GM21360 (cell line): ENCODE measurements at regions not wholly inside any gene's neighbourhood (a gene's known extent, or its start where the extent isn't known, plus 50 kb on each side); places are given as distances from the start of the nearest gene placed in this dataset.
"Not testable (repeated sequence)": the region's sequence is repeated elsewhere in the genome, so short reads cannot be mapped to it uniquely, and the experiment has no call there.

Experiments
- ATAC-seq: cut with Tn5 transposase; IDR thresholded peaks from one replicate; pipeline ENCODE4 v1.9.1; 2021; ENCODE audit warnings: mild to moderate bottlenecking, moderate library complexity; ENCODE audit not compliant: unreplicated experiment

GRCh38 chr4:158958489-158959270 lies 144.2 kb upstream of the RAPGEF2 start:
- no peak for ATAC-seq

GRCh38 chr4:158962393-158962792 lies 140.5 kb upstream of the RAPGEF2 start:
- ATAC-seq: no peak

GRCh38 chr4:158963282-158963681 lies 139.6 kb upstream of the RAPGEF2 start:
- ATAC-seq: not testable (repeated sequence)

GRCh38 chr4:158964114-158964727 lies 138.7 kb upstream of the RAPGEF2 start:
- ATAC-seq: no peak

GRCh38 chr4:158964728-158965124 lies 138.2 kb upstream of the RAPGEF2 start:
- no peak for ATAC-seq

GRCh38 chr4:158965226-158965625 lies 137.7 kb upstream of the RAPGEF2 start:
- ATAC-seq: no peak

GRCh38 chr4:158966091-158966490 lies 136.8 kb upstream of the RAPGEF2 start:
- ATAC-seq: no peak

GRCh38 chr4:158968961-158969360 lies 133.9 kb upstream of the RAPGEF2 start:
- ATAC-seq: no peak

- no peak for ATAC-seq
Observed at GRCh38 chr4:158970812-158971211, 132.1 kb upstream of the RAPGEF2 start.

- not testable (repeated sequence) for ATAC-seq
Observed at GRCh38 chr4:158974438-158974837, 128.4 kb upstream of the RAPGEF2 start.

- not testable (repeated sequence) for ATAC-seq
Observed at GRCh38 chr4:158980711-158981110, 122.2 kb upstream of the RAPGEF2 start.

GRCh38 chr4:158991534-158992155 lies 111.2 kb upstream of the RAPGEF2 start:
- no peak for ATAC-seq

GRCh38 chr4:158993891-158994290 lies 109.0 kb upstream of the RAPGEF2 start:
- ATAC-seq: no peak

- ATAC-seq: no peak
Observed at GRCh38 chr4:158995040-158995439, 107.8 kb upstream of the RAPGEF2 start.

GRCh38 chr4:158995965-158996364 lies 106.9 kb upstream of the RAPGEF2 start:
- ATAC-seq: no peak

GRCh38 chr4:158996669-158997074 lies 106.2 kb upstream of the RAPGEF2 start:
- ATAC-seq: no peak

GRCh38 chr4:158997660-158998349 lies 105.1 kb upstream of the RAPGEF2 start:
- no peak for ATAC-seq

GRCh38 chr4:158998624-158999023 lies 104.3 kb upstream of the RAPGEF2 start:
- ATAC-seq: no peak

GRCh38 chr4:158999166-158999682 lies 103.7 kb upstream of the RAPGEF2 start:
- no peak for ATAC-seq

GRCh38 chr4:158999849-159000248 lies 103.0 kb upstream of the RAPGEF2 start:
- ATAC-seq: no peak

- ATAC-seq: no peak
Observed at GRCh38 chr4:159002950-159003349, 99.9 kb upstream of the RAPGEF2 start.
